CD14-positive monocyte (primary cell): ENCODE measurements at regions not wholly inside any gene's neighbourhood (a gene's known extent, or its start where the extent isn't known, plus 50 kb on each side); places are given as distances from the start of the nearest gene placed in this dataset.

Source experiments
- DNase-seq, 3 donors: peaks; one replicate each; pipeline ENCODE4 v3.0.0-alpha.2; 2011 to 2022
- H2AFZ ChIP-seq: 2 replicates; pipeline ENCODE4 v1.6.0; 2012; ENCODE audit warnings: mild to moderate bottlenecking, low read depth, low read length, inconsistent platforms; ENCODE audit not compliant: insufficient read depth, poor library complexity, severe bottlenecking
- H3K27ac ChIP-seq, 2 donors: 1 replicate in 1 of 2; 2 replicates in 1 of 2; pipeline ENCODE4 v1.5.1; 2012 to 2013; ENCODE audit warnings: low read length in 2 of 2, control low read depth in 1 of 2, inconsistent platforms in 1 of 2, low read depth in 1 of 2, mild to moderate bottlenecking in 1 of 2
- H3K27me3 ChIP-seq, 2 donors: one replicate each; pipeline versions ENCODE4 v1.6.0 to v1.6.1; 2011 to 2013; ENCODE audit warnings: low read length in 2 of 2; ENCODE audit not compliant: control insufficient read depth in 2 of 2, insufficient read depth in 2 of 2
- H3K36me3 ChIP-seq, 2 donors: replicated peaks in 1 of 2; 1 replicate in 1 of 2; 2 replicates in 1 of 2; pipeline versions ENCODE4 v1.5.1 to v1.6.1; 2012 to 2013; ENCODE audit warnings: low read length in 2 of 2, control low read depth in 1 of 2, inconsistent platforms in 1 of 2, mild to moderate bottlenecking in 1 of 2; ENCODE audit not compliant: insufficient read depth in 2 of 2, control insufficient read depth in 1 of 2
- H3K4me1 ChIP-seq, 2 donors: 1 replicate in 1 of 2; 2 replicates in 1 of 2; pipeline versions ENCODE4 v1.5.1 to v1.6.1; 2012 to 2013; ENCODE audit warnings: low read length in 2 of 2, control low read depth in 1 of 2, inconsistent platforms in 1 of 2, mild to moderate bottlenecking in 1 of 2, moderate library complexity in 1 of 2; ENCODE audit not compliant: insufficient read depth in 2 of 2, control insufficient read depth in 1 of 2
- H3K4me2 ChIP-seq: replicated peaks from 2 replicates; pipeline ENCODE3; 2012; ENCODE audit warnings: low read length, moderate library complexity, mild to moderate bottlenecking; ENCODE audit not compliant: poor library complexity, severe bottlenecking; ENCODE audit errors: extremely low read depth
- H3K4me3 ChIP-seq, 3 experiments: fragments of 200-600 bp in 1 of 3; sonication (generic) in 1 of 3; replicated peaks in 1 of 3; 1 replicate in 2 of 3; 2 replicates in 1 of 3; pipeline ENCODE4 v1.5.1; 2011 to 2013; ENCODE audit warnings: low read length in 3 of 3, mild to moderate bottlenecking in 3 of 3, control low read depth in 2 of 3, low read depth in 2 of 3, inconsistent platforms in 1 of 3, moderate library complexity in 1 of 3
- H3K79me2 ChIP-seq: 2 replicates; pipeline ENCODE4 v1.6.0; 2012; ENCODE audit warnings: mild to moderate bottlenecking, control low read depth, inconsistent platforms, low read length, moderate library complexity; ENCODE audit not compliant: insufficient read depth
- H3K9ac ChIP-seq: 2 replicates; pipeline ENCODE4 v1.6.0; 2017; ENCODE audit warnings: low read length, mild to moderate bottlenecking; ENCODE audit not compliant: insufficient read depth, poor library complexity, severe bottlenecking
- H3K9me3 ChIP-seq, 2 donors: replicated peaks in 1 of 2; 1 replicate in 1 of 2; 2 replicates in 1 of 2; pipeline versions ENCODE4 v1.5.1 to v1.6.1; 2012 to 2013; ENCODE audit warnings: low read length in 2 of 2, control low read depth in 1 of 2; ENCODE audit not compliant: control insufficient read depth in 1 of 2, insufficient read depth in 1 of 2
- H4K20me1 ChIP-seq: 2 replicates; pipeline ENCODE4 v1.6.0; 2012; ENCODE audit warnings: mild to moderate bottlenecking, low read length, control low read depth, moderate library complexity; ENCODE audit not compliant: insufficient read depth
- H3K27ac Mint-ChIP-seq, 7 donors: one replicate each; pipeline ENCODE4 v1.8.0; 2020; ENCODE audit warnings: mild to moderate bottlenecking in 7 of 7, mixed read lengths in 7 of 7, moderate library complexity in 6 of 7, inconsistent platforms in 2 of 7
- H3K27me3 Mint-ChIP-seq, 3 donors: one replicate each; pipeline ENCODE4 v1.8.0; 2021 to 2022; ENCODE audit warnings: low read depth in 3 of 3, mild to moderate bottlenecking in 3 of 3, mixed read lengths in 3 of 3, moderate library complexity in 3 of 3, inconsistent platforms in 1 of 3
- H3K36me3 Mint-ChIP-seq, 2 donors: one replicate each; pipeline ENCODE4 v1.8.0; 2020; ENCODE audit warnings: mixed read lengths in 2 of 2, inconsistent platforms in 1 of 2, mild to moderate bottlenecking in 1 of 2
- H3K4me1 Mint-ChIP-seq: one replicate; pipeline ENCODE4 v1.8.0; 2020; ENCODE audit warnings: mild to moderate bottlenecking, mixed read lengths
- H3K4me3 Mint-ChIP-seq, 2 donors: one replicate each; pipeline ENCODE4 v1.8.0; 2020; ENCODE audit warnings: mild to moderate bottlenecking in 2 of 2, mixed read lengths in 2 of 2, moderate library complexity in 1 of 2
- H3K9me3 Mint-ChIP-seq, 7 donors: one replicate each; pipeline ENCODE4 v1.8.0; 2020 to 2022; ENCODE audit warnings: mixed read lengths in 7 of 7, mild to moderate bottlenecking in 6 of 7, moderate library complexity in 6 of 7, inconsistent platforms in 2 of 7
- CTCF ChIP-seq: fragments of 200-600 bp; IDR thresholded peaks from one replicate; pipeline ENCODE4 v1.8.0; 2022; ENCODE audit warnings: antibody characterized with exemption, mild to moderate bottlenecking
- WGBS: methylation state at CpG from one replicate; pipeline ENCODE4 v1.1.5; 2013; ENCODE audit warnings: missing lambda C conversion rate; ENCODE audit not compliant: insufficient coverage; 5-methylcytosine and 5-hydroxymethylcytosine counted together
- intact Hi-C, 2 donors: fragments of 100-400 bp; cut with micrococcal nuclease; formaldehyde crosslinking; loops; one replicate each; pipeline versions ENCODE4 v1.15.0 to v1.15.1; 2023

- H3K4me3 ChIP-seq: no peak overlapping the region
- H3K9me3 Mint-ChIP-seq: peaks cover 0 to 7% (median 2%) of the 10 kb centered on the region in 7 donors
- H3K4me1 Mint-ChIP-seq: peaks cover 4% of the 10 kb centered on the region
- no peak overlapping the region for H2AFZ ChIP-seq
- H3K27ac Mint-ChIP-seq: no peak overlapping the region
- H3K27me3 Mint-ChIP-seq: no peaks in the 10 kb centered on the region
- H3K27me3 ChIP-seq: no peaks in the 10 kb centered on the region
- WGBS: no CpG with 5 or more reads among the region's 2 CpGs
- peaks cover 3% of the 10 kb centered on the region in 2 donors for H3K4me1 ChIP-seq
- H3K79me2 ChIP-seq: no peaks in the 10 kb centered on the region
- no peak for TF ChIP-seq CTCF
- no peak overlapping the region for H3K4me2 ChIP-seq
- H3K27ac ChIP-seq: no peak overlapping the region
- H4K20me1 ChIP-seq: no peaks in the 10 kb centered on the region
- no peaks in the 10 kb centered on the region for H3K36me3 Mint-ChIP-seq
- DNase-seq: no peak
- H3K9me3 ChIP-seq: no peaks in the 10 kb centered on the region
- H3K9ac ChIP-seq: no peak overlapping the region
- H3K4me3 Mint-ChIP-seq: no peak overlapping the region
- intact Hi-C loops: no loop called here
- no peaks in the 10 kb centered on the region for H3K36me3 ChIP-seq
Measured at GRCh38 chr3:102614021-102614569, 179.3 kb downstream of the ZPLD1 start.

- H3K27me3 Mint-ChIP-seq: no peaks in the 10 kb centered on the region
- peaks cover 9% of the 10 kb centered on the region for H3K4me1 Mint-ChIP-seq
- no peaks in the 10 kb centered on the region for H3K79me2 ChIP-seq
- intact Hi-C loops: no loop called here
- no peaks in the 10 kb centered on the region for H3K36me3 ChIP-seq
- H3K9me3 ChIP-seq: no peaks in the 10 kb centered on the region
- no CpG with 5 or more reads among the region's 2 CpGs for WGBS
- peaks cover 7 to 8% of the 10 kb centered on the region in 2 donors for H3K4me1 ChIP-seq
- no peak overlapping the region for H3K27ac ChIP-seq
- H4K20me1 ChIP-seq: no peaks in the 10 kb centered on the region
- no peak for TF ChIP-seq CTCF
- no peak overlapping the region for H3K4me2 ChIP-seq
- no peak overlapping the region for H3K4me3 Mint-ChIP-seq
- no peak overlapping the region for H3K27ac Mint-ChIP-seq
- H3K27me3 ChIP-seq: no peaks in the 10 kb centered on the region
- no peaks in the 10 kb centered on the region for H3K36me3 Mint-ChIP-seq
- no peak overlapping the region for H3K4me3 ChIP-seq
- H3K9ac ChIP-seq: no peak overlapping the region
- DNase-seq: no peak
- H2AFZ ChIP-seq: no peak overlapping the region
- peaks cover 0 to 7% (median 2%) of the 10 kb centered on the region in 7 donors for H3K9me3 Mint-ChIP-seq
Measured at GRCh38 chr3:102614585-102614984, 179.8 kb downstream of the ZPLD1 start.
